GM04503 (cell line): ENCODE measurements at regions not wholly inside any gene's neighbourhood (a gene's known extent, or its start where the extent isn't known, plus 50 kb on each side); places are given as distances from the start of the nearest gene placed in this dataset.

Experiments
- DNase-seq: peaks from one replicate; pipeline ENCODE4 v3.0.0-alpha.2; 2012; ENCODE audit warnings: low read depth

DNA sequence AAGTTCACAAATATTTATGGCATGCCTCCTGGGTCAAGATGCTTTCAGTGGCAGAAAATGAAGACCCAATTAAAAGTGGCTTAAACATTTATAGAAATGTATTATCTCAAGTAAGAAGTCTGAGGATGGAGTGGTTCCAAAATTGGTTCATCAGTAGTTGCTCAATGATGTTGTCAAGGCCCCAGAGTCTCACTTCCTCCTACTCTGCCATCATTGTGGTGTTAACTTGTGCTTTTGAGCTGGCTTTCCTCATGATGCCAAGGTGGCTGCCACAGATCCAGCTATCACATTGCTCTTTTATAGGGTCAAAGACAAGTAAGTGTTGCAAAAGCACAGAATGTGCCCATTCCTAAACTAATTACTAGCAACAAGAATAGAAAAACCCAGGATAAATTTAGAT, 404.6 kb upstream of the NRP1 start:
- DNase-seq, result no peak

DNA sequence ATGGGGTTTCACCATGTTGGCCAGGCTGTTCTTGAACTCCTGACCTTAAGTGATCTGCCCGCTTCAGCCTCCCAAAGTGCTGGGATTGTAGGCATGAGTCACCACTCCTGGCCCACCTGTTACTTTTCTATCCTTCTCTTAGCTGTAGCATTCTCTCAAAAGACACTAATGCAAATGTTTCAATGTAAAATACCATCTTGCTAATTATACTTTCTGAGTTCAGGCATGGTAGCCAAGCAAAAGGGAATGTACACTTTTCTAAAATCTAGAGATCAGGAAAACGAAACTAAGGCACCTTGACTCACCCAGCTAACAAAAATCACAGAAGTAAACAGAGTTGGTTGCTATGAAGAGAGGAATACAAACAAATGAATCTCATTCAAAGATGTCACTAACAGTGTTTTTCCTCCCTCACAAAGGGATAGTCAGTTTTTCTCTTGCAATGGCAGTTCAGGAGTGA, 401.0 kb upstream of the NRP1 start:
- peak; percentile 16 for DNase-seq

DNA sequence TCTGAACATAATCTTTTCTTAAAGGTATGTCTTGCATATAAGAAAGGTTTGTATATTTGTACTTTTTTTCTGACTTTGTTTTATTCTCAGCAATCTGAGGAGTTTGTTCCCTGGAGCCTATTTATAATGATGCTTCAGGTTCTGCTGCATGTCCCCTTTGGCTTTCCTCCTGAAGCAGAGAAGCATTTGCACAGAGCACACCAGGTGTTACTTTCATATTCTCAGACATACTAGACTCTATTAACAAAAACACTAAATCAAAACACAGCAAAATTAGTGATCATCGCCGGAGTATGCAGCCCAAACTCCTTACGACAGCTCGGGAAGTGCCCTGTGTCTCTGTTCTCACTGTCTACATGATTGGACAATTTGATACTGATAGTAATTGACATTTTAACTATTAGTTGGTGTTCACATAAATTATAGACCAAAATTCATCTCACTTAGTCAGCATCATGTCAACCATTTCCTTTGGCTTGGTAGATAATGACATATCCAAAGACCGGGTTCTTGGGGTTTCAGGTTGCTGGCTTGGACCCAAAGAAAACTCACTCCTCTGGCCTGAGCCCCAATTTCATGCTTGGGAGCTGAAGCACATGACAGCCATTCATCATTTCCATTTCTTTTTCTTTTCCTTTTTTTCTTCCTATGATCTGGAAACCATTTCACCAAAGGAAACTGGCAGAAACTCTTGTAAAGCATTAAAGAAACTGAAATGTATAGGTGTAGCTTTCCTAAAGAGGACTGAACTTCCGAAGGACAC, 400.1 kb upstream of the NRP1 start:
- DNase-seq, result no peak

DNA sequence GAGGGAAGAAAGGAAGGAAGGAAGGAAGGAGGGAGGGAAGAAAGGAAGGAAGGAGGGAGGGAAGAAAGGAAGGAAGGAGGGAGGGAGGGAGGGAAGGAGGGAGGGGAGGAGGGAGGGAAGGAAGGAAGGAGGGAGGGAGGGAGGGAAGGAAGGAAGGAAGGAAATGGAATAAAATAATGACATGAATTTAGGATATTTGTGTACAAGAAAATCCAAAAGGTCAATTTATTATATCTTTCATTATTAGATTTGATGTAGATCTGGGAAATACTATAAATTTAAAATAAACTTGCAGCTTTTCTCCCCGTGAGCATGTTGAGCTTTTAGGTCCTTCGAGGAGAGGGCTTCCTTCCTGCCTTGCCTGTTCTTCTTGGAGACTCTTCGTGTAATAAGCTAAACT, 398.6 kb upstream of the NRP1 start:
- no peak for DNase-seq

DNA sequence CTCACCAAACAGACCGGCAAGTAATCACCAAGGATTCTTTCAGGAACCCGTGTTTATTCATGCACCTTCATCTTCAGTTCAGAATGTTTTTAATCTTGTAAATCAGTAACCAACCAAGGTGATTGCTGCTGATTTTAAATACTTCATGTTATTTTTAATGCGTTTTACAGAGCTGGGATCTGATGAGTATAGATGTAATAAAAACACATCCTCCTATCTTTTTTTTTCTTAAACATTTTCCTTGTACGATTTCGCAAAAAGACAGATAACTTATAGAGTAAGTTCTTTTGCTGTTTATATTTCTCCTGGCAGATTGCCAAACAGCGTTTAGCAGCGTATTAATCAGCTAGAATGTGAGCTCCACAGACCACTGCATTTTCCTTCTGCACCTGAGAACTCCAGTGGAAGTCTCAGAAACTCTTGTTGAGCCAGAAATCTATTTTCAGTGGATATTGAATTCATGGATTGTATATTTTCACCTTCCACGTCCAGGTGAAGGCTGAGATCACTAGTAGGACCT, 397.8 kb upstream of the NRP1 start:
- DNase-seq, result no peak

DNA sequence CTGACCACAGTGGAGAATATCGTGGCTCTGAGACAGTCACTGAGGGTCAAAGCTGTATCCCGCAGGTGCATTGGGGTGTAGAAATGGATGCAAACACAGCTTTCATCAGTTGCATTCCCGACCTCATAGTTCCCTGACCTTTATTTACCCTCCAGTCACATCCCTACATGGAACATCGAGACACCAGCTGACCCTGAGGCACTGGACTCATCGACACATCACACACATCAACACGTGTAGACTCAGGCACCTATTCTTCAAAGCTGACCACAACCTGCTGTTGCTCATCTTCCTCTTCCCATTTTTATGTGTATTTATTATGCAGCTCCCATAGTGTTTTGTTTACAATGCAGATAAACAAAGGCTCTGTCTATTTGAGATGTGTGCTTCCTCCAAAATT, 396.9 kb upstream of the NRP1 start:
- no peak for DNase-seq

DNA sequence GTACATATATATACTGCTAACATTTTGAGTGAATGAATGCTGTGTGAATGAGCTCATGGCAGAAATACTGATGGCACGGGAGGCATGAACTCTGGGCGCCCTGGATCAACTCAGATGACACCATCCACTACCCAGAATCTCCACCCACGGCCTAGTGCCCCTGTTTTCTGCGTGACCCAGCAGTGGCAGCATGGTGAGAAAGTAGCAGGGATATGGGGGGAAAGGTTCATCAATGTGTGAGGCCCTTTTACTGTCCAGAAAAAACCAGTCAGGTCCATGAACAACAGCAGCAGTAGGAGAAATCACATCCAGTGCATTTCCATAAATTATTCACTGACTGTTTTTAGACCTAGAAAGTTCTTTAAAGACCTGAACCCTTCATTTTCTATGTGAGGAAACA, 391.0 kb upstream of the NRP1 start:
- DNase-seq, result no peak

DNA sequence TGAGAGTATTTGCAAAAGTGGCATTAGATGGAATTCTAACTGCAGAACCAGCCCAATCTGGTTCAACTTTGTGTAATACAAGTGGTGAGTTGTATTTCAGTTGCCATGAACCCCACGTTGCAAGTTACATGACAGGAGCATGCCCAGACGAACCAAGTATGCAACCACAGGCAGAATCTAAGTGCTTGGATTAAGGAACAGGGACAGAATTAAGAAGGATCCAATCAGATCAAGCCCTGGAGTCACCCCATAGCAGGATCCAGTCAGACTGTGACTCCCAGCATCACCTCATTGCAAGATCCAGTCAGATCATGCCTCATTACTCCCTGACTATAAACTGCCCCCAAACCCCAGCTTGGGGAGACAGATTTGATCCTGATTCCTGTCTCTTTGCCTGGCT, 388.7 kb upstream of the NRP1 start:
- DNase-seq, result no peak

DNA sequence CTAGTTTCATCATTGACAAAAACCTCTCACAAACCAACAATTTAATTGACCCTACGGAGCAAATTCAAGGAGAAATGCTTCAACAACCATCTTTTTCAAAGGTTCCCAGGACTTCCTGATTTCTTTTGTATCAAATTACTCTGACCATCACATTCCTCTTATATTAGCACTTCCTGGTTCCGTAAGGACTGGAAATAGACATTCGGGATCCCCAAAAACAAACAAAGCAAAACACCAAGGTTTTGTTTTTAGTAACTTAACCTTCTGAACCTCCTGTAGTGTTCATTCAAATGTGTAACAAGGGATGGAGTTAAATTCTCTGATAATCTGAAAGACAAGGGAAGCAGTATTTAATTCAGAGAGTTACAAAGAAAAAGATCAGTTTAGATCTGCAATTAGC, 387.6 kb upstream of the NRP1 start:
- no peak for DNase-seq

DNA sequence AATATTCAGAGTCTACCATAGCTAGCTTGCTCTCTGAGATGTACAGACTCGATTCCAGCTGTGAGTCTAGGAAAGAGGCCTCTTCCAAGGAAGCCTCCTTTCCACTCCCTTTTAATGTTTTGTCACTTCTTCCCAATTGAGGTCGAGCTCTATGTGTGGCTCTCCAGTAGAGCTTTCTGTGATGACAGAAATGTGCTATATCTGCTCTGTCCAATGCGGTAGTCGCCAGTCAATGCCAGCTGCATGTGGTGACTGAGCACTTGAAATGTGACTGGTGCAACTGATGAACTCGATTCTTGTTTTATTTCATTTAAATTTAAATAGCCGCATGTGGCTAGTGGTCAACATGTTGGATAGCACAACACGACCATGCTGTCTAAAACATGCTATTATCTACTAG, 387.0 kb upstream of the NRP1 start:
- DNase-seq, result no peak

DNA sequence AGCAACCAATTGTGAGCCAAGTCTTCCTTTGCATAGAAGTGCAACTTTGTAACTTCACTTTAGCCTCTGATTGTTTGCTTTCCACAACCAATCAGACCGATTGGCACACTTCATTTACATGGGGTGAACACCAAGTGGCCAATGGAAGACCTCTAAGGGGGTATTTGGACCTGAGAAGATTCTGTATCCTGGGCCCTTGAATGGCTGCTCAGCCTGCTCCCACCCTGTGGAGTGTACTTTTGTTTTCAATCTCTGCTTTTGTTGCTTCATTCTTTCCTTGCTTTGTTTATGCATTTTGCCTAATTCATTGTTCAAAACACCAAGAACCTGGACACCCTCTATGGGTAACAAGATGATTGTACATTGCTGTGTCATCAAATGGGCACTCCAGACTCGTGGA, 385.7 kb upstream of the NRP1 start:
- no peak for DNase-seq

DNA sequence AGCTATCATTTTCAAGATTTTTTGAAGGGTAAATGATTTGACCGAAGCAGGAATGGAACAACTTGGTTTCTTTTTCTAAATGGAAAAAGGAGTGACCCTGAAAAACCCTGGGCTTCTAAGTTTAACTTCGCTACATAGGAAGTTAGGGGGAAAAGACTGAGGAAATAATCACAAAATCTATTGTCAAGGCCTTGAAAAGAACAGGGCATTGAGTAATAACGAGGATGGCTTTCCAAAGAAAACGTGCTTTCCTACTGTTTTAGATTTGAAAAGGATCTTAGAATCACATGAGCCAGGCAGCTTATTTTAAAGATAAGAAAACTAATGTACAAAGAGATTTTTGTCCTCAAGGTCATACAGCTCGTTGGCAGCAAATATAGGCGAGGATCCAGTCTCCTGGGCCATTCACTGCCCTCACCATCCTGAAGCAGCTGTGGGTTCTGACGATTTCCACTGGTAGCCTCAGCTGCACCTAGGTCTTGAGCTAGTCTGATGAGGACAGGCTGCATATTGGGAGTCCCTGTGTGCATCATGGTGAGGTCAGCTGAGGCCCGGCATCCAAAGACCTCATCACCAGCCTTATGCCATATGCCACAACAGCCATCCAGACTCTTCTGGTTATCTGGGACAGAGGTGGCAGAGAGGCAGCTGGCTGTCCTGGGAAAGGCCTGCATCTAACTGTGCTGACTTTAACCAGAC, 384.7 kb upstream of the NRP1 start:
- no peak for DNase-seq

DNA sequence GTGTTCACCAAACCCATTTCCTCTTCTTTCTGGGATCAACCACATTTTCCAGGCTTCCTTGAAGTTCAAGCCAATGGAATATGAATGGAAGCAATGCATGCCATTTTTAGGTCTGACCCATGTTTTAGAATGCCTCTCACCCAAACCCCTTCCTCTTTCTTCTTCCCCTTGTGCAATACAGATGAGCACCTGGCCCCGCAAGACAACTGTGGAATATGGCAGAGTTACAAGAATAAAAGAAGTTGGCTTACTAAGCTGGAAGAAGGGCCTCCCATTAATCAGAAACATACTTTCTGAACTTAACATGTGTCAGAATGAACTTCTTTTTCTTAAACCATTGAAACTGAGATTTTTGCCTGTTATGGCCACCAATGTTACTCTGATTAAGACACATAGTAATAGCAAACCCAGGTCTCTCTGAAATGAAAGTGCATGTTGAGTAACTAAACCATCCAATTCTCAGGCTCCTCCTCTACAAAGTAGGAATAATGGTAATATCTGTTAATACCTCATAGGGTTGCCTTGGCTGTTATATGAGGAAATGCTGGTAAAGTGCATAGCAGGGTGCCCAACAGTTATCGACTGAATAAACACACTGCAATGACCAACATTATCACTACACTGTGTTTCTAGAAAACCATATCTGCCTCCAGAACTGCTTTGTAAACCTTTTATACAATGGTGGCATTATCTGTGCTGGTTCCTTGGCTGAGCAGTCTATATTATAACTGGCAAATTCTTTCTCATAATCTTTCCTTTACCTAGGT, 382.2 kb upstream of the NRP1 start:
- no peak for DNase-seq

DNA sequence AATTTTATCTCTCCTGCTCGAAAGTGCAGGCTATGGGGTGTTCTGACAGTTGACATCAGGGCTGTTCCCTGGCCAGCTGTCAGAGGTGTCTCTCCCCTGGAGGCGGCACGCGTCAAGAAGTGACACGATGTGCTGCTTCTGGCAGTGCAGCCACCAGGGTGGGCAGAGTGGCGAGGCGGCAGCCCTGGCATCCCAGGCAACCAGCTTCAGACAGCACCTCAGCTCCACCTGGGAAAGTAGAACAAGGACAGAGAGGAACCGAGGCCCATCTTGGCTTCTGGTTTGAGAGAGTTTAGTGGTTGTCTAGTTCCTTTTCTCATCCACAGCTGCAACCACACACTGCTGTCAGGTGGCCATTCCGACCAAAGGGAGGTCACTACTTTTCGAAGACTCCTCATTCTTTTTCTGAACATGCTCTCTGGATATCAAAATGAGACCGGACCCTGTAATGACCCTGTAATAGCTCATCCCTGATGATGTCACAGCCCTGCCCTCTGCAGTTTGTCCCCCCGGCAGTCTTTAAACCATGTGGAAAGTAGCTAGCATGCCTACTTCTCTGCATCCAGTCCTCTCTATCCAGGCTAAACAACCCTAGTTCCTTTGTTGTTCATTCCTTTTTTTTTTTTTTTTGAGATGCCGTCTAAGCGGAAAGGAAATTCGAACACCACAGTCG, 381.0 kb upstream of the NRP1 start:
- DNase-seq, result no peak

DNA sequence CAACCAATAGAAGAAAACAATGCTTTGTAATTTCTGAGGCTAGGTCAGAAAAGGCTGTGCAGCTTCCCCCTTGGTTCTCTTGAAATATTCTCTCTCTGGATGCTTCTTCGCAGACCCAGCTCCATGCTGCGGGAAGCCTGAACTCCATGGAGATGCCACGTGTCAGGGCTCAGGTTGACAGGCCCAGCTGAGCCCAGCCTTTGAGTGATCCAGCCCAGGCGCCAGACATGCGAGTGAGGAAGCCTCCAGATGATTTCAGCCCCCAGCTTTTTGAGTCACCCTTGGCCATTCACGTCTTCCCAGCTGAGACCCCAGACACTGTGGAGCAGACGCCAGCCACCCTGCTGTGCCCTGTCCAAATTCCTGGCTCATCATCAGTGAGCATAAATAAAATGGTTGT, 378.4 kb upstream of the NRP1 start:
- no peak for DNase-seq

DNA sequence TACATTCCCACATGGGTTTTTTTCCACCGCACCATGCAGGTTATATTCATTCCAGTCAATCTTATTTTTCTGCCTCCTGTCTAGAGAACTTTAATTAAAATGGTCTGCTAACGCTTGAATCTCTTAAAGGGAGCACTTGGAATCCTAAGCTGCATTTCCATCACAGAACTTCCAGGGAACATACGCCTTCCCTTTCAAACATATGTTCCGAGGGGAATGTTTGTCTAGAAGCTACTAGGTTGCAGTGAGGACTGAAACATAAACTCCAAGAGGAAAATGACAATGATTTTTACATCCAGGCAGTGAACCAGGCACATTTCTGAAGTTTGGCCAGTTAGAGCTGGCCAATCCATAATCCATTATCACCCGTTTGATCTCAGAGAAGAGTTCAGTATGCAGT, 375.5 kb upstream of the NRP1 start:
- no peak for DNase-seq

DNA sequence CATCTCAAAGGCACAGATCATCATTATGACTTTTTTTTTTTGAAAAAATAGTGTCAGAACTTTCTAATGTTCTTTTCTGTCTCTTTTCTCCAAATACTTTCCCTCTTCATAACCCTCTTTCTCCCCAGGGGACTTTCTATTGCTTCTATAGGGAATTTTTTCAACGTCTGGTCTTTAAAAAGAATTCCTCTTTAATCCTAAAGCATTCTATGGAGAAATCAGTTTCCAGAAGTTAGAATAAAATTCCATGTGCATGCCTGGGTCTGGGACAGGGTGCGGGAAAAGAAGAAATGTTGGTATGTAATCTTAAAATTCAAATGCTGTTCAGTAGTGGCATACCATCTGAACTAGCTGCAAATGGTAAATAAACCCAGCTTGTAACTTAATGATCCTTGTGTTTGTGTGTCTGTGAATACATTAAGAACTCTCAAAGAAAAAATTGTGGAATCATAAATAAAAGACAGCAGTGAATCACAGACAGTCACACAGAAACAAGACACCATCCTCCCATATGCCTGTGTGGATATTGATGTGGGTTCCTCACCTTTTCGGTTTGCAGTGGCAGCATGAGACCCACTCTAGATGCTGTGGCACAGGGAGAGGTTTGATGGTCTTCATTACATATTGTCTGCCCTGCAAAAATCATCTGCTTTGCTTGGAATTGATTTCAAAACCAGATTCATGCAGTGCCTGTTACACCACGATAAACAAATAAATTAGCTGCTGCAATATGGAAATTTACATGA, 374.7 kb upstream of the NRP1 start:
- DNase-seq, result no peak

DNA sequence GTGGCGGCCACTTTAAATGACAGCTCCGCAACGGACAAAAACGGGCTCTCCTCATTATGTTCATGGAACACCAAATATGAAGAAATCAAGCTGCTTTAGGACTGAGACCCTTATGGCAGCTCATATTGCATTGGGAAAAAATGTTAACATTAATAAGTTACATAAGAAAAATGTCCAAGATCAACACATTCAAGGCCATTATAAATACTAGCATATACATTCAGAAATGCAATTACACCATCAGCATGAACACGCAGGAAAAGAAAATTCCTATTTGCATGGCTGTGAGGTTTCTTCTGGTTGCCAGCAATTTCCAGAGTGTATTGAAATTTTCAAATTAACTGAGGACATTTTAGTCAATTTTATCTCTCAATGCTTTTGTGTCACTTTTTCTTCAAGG, 374.1 kb upstream of the NRP1 start:
- no peak for DNase-seq

DNA sequence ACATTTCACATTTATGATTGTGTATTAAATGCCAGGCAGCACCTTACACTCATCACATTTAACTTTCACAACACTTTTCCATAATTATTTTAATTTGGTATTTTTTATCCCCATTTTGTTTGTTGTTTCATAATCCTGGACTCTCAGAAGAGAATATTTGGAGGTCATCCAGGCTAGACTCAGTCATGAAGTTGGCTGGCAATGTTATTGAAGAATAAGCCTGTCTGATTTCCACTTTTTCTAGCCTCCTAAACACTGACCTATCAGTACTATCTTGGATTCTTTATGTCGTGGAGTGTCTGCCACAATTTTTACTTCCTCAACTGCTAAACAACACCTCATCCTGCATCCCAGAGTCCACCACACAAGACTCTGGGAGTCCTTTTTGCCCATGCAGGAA, 372.3 kb upstream of the NRP1 start:
- DNase-seq, result peak; percentile 47

DNA sequence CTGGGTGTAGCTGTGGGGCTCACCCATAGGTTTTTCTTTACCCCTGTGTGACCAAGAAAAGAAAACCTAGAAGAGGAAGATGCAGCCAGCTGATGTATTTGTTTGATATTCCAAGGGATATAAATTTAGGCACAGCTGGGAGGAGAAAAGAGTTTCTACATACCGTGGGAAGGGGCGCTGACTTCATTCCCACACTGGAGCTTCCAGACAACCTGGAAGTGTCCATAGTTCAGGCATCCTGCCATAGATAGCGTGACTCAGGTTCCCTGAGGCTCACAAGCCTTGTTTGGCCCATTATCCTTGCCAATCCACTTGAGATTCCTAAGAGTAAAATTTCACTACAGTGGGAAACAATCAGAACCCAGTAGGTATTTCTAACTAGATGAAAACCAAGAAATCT, 371.7 kb upstream of the NRP1 start:
- peak; percentile 83 for DNase-seq

DNA sequence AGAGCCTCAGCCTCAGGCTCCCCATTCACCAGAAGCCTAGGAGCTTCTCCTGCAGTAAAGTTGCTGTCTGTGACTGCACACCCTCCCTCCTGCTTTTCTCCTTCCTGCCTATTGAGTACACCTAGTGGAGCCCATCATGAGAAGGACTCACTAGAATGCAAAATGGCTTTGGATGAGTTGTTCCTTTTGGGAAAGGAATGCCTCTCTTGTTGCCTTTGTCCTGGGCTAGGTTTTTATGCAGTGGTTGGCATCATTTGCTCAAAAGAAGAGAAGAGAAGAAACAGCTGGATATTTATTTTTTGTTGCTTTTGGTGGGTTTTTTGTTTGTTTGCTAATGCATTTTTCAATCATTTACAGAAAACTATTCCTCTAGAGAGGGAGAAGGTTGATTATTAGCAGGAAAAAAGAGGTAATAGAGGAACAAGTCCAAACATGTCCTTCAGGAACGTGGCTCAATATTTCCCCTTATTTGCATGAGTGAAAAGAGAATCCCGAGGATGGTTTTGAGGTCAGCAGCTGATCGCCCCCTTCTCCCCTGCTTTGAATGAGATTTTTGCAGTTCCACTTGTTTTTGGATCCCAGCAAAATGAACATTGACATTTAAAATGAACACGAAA, 369.9 kb upstream of the NRP1 start:
- DNase-seq, result no peak
